ENCODE measurements at regions not wholly inside any gene's neighbourhood (a gene's known extent, or its start where the extent isn't known, plus 50 kb on each side); places are given as distances from the start of the nearest gene placed in this dataset.
A peak's percentile ranks its signal among the peaks of the same experiment; 100 is the strongest.

DNA sequence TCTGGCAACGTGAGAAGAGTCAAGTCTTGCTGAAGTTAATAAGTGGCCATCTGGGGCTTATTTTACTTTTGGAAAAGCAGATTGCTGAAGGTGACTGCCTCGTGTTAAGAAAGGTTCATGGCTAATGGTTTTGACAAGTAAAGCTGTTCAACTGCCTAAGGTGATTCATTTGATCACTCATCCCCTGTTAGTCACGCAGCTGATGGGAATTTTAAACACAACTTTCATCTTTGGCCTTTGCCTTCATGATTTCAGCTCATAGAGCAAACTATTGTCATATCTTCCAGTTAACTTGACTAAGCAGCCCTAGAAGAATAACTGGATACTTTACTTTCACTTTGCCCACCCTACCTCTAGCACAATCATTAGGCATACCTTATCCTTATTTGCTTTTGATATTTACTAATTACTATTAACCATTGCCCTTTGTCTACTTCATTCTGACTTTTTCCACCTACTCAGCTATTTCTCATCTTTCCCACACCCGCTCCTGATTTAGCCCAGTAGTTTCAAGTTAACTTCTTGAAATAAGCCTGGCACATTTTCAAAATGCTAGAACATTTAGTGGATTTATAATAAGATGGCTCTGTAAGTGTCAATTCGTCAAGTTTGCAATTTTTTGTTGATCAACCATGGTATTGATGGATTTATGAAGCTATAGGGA, 170.6 kb upstream of the S100G start:
- Histone ChIP-seq H3K9me3 (no peaks in the 10 kb centered on the region), H3K4me3 (no peak overlapping the region), H3K27me3 (no peaks in the 10 kb centered on the region), H3K27ac (no peak overlapping the region), H3K4me1 (no peaks in the 10 kb centered on the region), H3K36me3 (no peaks in the 10 kb centered on the region)
- intact Hi-C loops (cut with DNase I), result no loop called here
- DNase-seq (no peak), ATAC-seq (no peak)
- TF ChIP-seq, protein P1, sequence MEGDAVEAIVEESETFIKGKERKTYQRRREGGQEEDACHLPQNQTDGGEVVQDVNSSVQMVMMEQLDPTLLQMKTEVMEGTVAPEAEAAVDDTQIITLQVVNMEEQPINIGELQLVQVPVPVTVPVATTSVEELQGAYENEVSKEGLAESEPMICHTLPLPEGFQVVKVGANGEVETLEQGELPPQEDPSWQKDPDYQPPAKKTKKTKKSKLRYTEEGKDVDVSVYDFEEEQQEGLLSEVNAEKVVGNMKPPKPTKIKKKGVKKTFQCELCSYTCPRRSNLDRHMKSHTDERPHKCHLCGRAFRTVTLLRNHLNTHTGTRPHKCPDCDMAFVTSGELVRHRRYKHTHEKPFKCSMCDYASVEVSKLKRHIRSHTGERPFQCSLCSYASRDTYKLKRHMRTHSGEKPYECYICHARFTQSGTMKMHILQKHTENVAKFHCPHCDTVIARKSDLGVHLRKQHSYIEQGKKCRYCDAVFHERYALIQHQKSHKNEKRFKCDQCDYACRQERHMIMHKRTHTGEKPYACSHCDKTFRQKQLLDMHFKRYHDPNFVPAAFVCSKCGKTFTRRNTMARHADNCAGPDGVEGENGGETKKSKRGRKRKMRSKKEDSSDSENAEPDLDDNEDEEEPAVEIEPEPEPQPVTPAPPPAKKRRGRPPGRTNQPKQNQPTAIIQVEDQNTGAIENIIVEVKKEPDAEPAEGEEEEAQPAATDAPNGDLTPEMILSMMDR (IDR thresholded peaks at IDR 0.05), result no peak

DNA sequence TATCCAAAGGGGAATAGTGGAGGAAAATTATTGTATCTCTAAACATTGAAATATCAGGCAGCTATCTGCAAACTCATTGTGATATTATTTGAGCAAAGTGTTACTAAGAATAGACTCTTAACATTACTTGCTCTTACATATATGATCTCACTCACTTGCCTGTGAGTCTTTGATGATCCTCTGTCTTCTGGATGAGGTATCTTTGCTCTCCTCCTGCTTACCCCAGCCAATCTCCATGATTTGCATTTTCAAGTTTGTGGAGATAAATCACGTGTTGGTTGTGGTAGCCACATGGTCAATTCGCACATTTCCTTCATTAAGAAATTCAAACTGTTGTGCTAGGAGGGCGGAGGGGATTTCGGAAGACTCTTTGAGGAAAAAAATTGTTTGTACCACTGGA, 169.9 kb upstream of the S100G start:
- DNase-seq, result no peak
- Histone ChIP-seq H3K9me3 (no peaks in the 10 kb centered on the region), H3K4me1 (no peaks in the 10 kb centered on the region), H3K27ac (no peak overlapping the region), H3K4me3 (no peak overlapping the region), H3K27me3 (no peaks in the 10 kb centered on the region), H3K36me3 (no peaks in the 10 kb centered on the region)
- intact Hi-C loops (cut with DNase I), result no loop called here
- ATAC-seq, result no peak
- TF ChIP-seq, protein P1 (IDR thresholded peaks at IDR 0.05), result no peak

DNA sequence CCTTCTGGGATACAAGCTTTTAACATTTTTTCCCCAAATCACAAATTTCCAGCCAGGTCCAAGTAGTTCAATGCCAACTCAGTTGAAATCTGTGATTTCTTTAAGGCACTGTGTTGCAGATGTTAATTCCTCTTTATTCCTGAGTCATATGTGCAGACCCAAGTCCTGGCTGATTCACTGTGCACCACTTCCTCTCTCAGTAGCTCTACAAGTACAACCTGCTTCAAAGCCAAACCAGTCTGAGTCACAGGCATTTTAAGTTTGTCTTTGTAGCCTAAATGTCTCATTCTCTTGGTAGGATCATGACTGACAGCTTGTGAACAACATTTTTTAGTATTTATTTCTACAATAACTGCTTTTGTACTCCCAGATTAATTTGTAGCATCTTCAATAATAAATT, 165.6 kb upstream of the S100G start:
- Histone ChIP-seq H3K9me3 (no peaks in the 10 kb centered on the region), H3K27me3 (no peaks in the 10 kb centered on the region), H3K4me3 (no peak overlapping the region), H3K4me1 (no peaks in the 10 kb centered on the region), H3K27ac (no peak overlapping the region), H3K36me3 (no peaks in the 10 kb centered on the region)
- intact Hi-C loops (cut with DNase I), result no loop called here
- TF ChIP-seq, protein P1 (IDR thresholded peaks at IDR 0.05), result no peak
- DNase-seq (no peak), ATAC-seq (peak; percentile 88)

DNA sequence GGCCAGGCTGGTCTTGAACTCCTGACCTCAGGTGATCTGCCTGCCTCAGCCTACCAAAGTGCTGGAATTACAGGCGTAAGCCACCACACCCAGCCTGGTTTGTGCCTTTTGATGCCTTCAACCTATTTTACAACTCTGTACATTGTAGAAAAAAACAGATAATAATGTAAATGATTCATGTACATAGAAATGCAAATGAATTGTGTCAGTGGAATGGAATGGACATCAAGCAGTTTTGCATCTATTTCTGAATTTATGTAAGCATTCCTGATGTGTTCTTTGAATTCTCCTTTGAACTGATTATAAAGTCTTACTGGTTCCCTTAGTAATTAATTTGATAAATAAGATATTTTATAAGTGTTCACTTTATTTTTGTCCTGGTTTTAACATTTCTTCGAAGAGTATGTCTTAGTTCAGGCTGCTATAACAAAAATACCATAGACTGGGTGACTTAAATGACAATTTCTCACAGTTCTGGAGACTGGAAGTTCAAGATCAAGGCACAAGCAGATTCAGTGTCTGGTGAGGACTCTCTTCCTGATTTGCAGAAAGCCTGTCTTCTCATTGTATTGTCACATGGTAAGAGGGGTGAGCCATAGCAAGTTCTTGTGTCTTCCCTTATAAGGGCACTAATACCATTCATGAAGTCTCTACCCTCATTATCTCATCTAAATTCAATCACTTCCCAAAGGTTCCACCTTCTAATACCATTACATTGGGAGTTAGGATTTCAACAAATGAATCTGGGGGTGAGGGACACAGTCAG, 162.2 kb upstream of the S100G start:
- TF ChIP-seq, protein P1 (IDR thresholded peaks at IDR 0.05), result no peak
- Histone ChIP-seq H3K9me3 (no peaks in the 10 kb centered on the region), H3K27me3 (no peaks in the 10 kb centered on the region), H3K36me3 (no peaks in the 10 kb centered on the region), H3K4me1 (no peaks in the 10 kb centered on the region), H3K27ac (no peak overlapping the region), H3K4me3 (no peak overlapping the region)
- intact Hi-C loops (cut with DNase I), result no loop called here
- ATAC-seq (no peak), DNase-seq (no peak)

DNA sequence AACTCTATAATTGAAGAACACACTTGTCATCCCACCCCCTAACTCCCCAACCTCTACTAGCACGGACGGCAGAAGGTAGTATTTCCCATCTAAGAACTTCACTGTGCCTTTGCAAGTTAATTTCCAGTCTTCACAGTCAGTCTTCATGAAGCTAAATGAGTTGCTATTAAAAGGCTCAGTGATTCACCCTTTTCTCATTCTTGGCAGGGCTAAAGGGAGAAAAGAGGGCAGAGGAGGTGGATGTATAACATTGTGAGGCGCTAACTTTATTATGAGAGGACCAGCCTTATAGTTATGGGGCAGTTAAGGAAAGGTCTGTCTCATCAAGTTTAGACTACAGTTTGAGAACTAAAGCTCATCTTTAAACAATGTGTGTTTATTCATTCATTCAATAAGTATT, 161.0 kb upstream of the S100G start:
- Histone ChIP-seq H3K27me3 (no peaks in the 10 kb centered on the region), H3K36me3 (no peaks in the 10 kb centered on the region), H3K27ac (no peak overlapping the region), H3K4me1 (no peaks in the 10 kb centered on the region), H3K9me3 (no peaks in the 10 kb centered on the region), H3K4me3 (no peak overlapping the region)
- TF ChIP-seq, protein P1 (IDR thresholded peaks at IDR 0.05), result no peak
- ATAC-seq (no peak), DNase-seq (no peak)
- intact Hi-C loops (cut with DNase I), result no loop called here

Data from upper lobe of right lung (tissue), 1 donor.